KMS-11 (cell line): ENCODE measurements at regions not wholly inside any gene's neighbourhood (a gene's known extent, or its start where the extent isn't known, plus 50 kb on each side); places are given as distances from the start of the nearest gene placed in this dataset.

Experiments used
- H2AFZ ChIP-seq: fragments of 200-600 bp; sonication (generic); 2 replicates; pipeline ENCODE4 v1.6.1; 2016; ENCODE audit warnings: antibody characterized with exemption, mixed run types, low read depth
- H3K27ac ChIP-seq: fragments of 200-600 bp; sonication (generic); 2 replicates; pipeline ENCODE4 v1.6.1; 2016; ENCODE audit warnings: mild to moderate bottlenecking, mixed run types
- H3K27me3 ChIP-seq: fragments of 200-600 bp; sonication (generic); 2 replicates; pipeline ENCODE4 v1.6.1; 2017; ENCODE audit warnings: mild to moderate bottlenecking, low read depth, mixed run types, moderate library complexity; ENCODE audit not compliant: insufficient read depth
- H3K36me3 ChIP-seq: fragments of 200-600 bp; sonication (generic); 2 replicates; pipeline ENCODE4 v1.6.1; 2017; ENCODE audit warnings: mild to moderate bottlenecking, mixed run types; ENCODE audit not compliant: insufficient read depth
- H3K4me1 ChIP-seq: fragments of 200-600 bp; sonication (generic); 2 replicates; pipeline ENCODE4 v1.6.1; 2016; ENCODE audit warnings: mild to moderate bottlenecking, low read depth, mixed run types; ENCODE audit not compliant: poor library complexity, severe bottlenecking
- H3K4me2 ChIP-seq: fragments of 200-600 bp; sonication (generic); 2 replicates; pipeline ENCODE4 v1.7.0; 2016; ENCODE audit warnings: mild to moderate bottlenecking, mixed run types
- H3K4me3 ChIP-seq: fragments of 200-600 bp; sonication (generic); IDR thresholded peaks from 2 replicates; pipeline ENCODE4 v1.6.1; 2017; ENCODE audit warnings: low read depth, low read length, mixed read lengths; ENCODE audit not compliant: insufficient read depth
- H3K79me2 ChIP-seq: fragments of 200-600 bp; sonication (generic); 2 replicates; pipeline ENCODE4 v1.6.1; 2016; ENCODE audit warnings: low read depth, mixed run types; ENCODE audit not compliant: insufficient read depth
- H3K9ac ChIP-seq: fragments of 200-600 bp; sonication (generic); 2 replicates; pipeline ENCODE4 v1.6.1; 2016; ENCODE audit warnings: mild to moderate bottlenecking, mixed run types
- H4K20me1 ChIP-seq: fragments of 200-600 bp; sonication (generic); 2 replicates; pipeline ENCODE4 v1.6.1; 2016; ENCODE audit warnings: mild to moderate bottlenecking, mixed run types; ENCODE audit not compliant: insufficient read depth
- CTCF ChIP-seq: fragments of 200-600 bp; sonication (generic); conservative IDR thresholded peaks from 2 replicates; pipeline ENCODE4 v1.6.1; 2017; ENCODE audit warnings: low read depth, mild to moderate bottlenecking, antibody characterized with exemption, low read length, moderate library complexity, mixed read lengths

GRCh38 chr2:16123856-16124780 is 183.8 kb downstream of the MYCN start:
- no peaks in the 10 kb centered on the region for H3K36me3 ChIP-seq
- no peak for TF ChIP-seq CTCF
- H4K20me1 ChIP-seq, result no peaks in the 10 kb centered on the region
- no peak overlapping the region for H3K4me3 ChIP-seq
- H3K27ac ChIP-seq, result no peak overlapping the region
- H3K4me2 ChIP-seq, result no peak overlapping the region
- no peaks in the 10 kb centered on the region for H3K27me3 ChIP-seq
- H3K79me2 ChIP-seq, result no peaks in the 10 kb centered on the region
- no peak overlapping the region for H3K9ac ChIP-seq
- H3K4me1 ChIP-seq, result peaks cover 22% of the 10 kb centered on the region
- no peak overlapping the region for H2AFZ ChIP-seq

- TF ChIP-seq CTCF, result no peak
- no peak overlapping the region for H3K9ac ChIP-seq
- peaks cover 29% of the 10 kb centered on the region for H3K4me1 ChIP-seq
- H3K36me3 ChIP-seq, result no peaks in the 10 kb centered on the region
- no peak overlapping the region for H3K4me2 ChIP-seq
- H4K20me1 ChIP-seq, result no peaks in the 10 kb centered on the region
- H3K27ac ChIP-seq, result no peak overlapping the region
- no peak overlapping the region for H3K4me3 ChIP-seq
- no peak overlapping the region for H2AFZ ChIP-seq
- H3K79me2 ChIP-seq, result no peaks in the 10 kb centered on the region
- H3K27me3 ChIP-seq, result no peaks in the 10 kb centered on the region
These were observed 183.1 kb downstream of the MYCN start for GRCh38 chr2:16123421-16123820.

- no peaks in the 10 kb centered on the region for H3K27me3 ChIP-seq
- H2AFZ ChIP-seq, result no peak overlapping the region
- H3K27ac ChIP-seq, result no peak overlapping the region
- TF ChIP-seq CTCF, result no peak
- no peak overlapping the region for H3K4me3 ChIP-seq
- no peak overlapping the region for H3K9ac ChIP-seq
- H3K4me2 ChIP-seq, result no peak overlapping the region
- H3K79me2 ChIP-seq, result no peaks in the 10 kb centered on the region
- H3K4me1 ChIP-seq, result peaks cover 38% of the 10 kb centered on the region
- no peaks in the 10 kb centered on the region for H4K20me1 ChIP-seq
- no peaks in the 10 kb centered on the region for H3K36me3 ChIP-seq
These were observed 182.2 kb downstream of the MYCN start for GRCh38 chr2:16122556-16122955.

- Histone ChIP-seq H4K20me1 (no peaks in the 10 kb centered on the region), H3K27ac (no peak overlapping the region), H3K27me3 (no peaks in the 10 kb centered on the region), H2AFZ (no peak overlapping the region), H3K36me3 (no peaks in the 10 kb centered on the region), H3K4me3 (no peak overlapping the region), H3K79me2 (no peaks in the 10 kb centered on the region), H3K9ac (no peak overlapping the region), H3K4me1 (peaks cover 42% of the 10 kb centered on the region), H3K4me2 (no peak overlapping the region)
- no peak for TF ChIP-seq CTCF
These were observed 181.6 kb downstream of the MYCN start for GRCh38 chr2:16121986-16122390.
